GM21723 (cell line): ENCODE measurements at regions not wholly inside any gene's neighbourhood (a gene's known extent, or its start where the extent isn't known, plus 50 kb on each side); places are given as distances from the start of the nearest gene placed in this dataset.

Experiments
- ATAC-seq: cut with Tn5 transposase; IDR thresholded peaks from one replicate; pipeline ENCODE4 v1.9.1; 2021; ENCODE audit warnings: mild to moderate bottlenecking, moderate library complexity; ENCODE audit not compliant: unreplicated experiment

DNA sequence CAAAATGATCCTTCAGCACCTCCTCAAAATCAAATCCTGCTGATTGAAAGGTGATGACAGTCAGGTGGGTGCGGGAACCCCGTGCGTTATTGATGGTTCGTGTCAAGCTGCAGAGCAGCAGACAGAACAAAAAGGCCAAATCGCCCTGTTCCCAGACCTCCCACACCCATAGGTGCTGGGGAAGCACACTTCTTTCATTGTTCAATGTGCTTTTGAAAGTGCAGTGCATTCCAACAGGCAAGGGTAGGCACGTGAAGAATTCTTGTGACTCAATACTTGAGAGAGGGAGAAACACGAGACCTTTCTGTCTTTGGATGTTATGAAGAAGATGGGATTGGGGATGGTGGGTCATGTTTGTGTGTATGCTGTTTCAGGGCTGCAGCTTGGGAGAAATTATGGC, 514.0 kb downstream of the MCTP2 start:
- ATAC-seq = no peak

DNA sequence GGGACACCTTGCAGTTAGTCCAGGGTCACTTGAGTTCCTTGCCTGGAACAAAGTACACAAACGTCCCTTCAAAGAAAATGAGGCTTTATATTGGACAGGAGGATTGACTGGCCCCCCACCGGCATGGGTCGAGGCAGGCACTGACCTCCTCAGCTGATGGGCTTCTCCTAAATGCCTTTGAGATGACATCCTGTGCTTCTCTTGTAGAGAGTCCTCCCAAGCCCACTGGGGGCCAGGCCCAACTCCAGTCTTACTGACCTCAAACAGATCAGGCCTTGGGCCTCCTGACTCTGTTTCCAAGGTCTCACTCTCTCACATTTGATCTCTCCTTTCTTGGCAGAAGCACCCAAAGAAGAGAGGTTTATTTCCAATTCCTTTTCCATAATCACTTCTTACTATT, 516.1 kb downstream of the MCTP2 start:
- ATAC-seq = no peak

DNA sequence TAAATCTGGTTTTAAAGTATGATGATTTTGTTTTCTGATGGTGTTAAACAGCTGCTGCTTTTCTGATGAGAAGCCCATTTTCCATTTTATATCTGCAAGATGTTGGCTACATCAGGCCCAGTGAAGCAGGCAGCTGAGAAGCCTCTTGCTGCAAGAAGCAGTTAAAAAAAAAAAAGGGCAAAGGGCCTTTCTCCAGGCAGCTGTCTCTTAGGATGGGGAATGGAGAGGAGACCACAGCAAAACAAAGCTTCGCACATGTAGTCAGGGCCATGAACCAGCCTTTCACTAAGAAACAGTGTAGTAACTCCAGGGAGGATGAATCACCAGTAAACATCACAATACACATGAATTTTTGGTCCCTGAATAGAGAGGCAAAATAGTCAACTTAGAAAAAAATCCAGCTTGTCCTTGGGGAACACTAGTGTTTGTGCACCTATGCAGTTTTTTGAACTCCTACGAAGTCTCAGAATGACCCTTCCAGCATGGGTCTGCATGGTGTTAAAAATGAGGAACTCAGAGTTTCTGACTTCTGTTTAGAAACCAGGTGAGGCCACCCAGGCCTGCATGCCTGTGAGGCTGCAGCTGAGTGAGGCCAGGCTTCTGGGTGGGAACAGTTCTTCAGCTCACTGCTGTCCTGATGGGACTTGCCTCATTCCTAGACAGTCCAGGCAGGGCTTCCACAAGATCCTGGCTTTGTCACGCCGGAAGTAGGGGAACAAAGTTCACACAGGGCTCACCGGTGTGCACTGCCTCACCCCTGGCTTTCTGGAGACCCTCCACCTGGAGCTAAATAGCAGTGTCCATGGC, 518.7 kb downstream of the MCTP2 start:
- peak; percentile 84 for ATAC-seq

DNA sequence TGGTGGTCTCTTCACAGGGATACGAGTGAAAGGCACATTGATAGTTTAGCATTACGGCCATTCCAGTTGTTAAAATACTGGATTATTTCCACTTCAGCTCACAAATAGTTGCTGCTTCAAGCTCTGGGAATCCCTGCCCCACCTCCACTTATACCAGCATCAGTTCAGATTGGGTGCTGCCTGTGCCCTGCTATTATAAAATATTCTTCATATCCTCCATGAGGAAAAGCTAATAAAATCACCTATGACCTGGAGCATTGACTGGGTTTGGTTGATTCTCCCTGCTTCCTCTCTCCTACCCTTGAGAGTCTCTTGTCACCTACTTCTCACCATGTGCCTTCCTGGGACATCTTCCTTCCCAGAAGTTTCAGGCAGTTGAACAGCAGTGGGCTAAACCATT, 529.0 kb downstream of the MCTP2 start:
- no peak for ATAC-seq

DNA sequence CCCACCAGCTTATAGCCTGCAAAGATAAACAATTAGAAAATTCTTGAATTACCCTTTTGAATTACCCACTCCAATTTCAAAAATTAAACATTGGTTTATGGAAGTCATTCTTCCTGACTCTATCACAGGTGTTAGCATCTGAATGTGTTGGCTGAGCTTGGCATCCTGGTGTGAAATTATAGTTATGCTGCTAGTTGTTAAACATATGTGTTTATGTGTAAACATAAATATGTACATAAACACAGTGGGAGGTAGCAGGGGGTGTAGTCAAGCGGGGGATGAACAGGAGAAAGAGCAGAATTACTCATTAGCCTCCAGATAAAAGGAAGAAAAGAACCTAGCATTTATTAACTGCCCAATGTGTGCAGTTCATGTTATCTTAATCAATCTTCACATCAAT, 530.2 kb downstream of the MCTP2 start:
- ATAC-seq = no peak

DNA sequence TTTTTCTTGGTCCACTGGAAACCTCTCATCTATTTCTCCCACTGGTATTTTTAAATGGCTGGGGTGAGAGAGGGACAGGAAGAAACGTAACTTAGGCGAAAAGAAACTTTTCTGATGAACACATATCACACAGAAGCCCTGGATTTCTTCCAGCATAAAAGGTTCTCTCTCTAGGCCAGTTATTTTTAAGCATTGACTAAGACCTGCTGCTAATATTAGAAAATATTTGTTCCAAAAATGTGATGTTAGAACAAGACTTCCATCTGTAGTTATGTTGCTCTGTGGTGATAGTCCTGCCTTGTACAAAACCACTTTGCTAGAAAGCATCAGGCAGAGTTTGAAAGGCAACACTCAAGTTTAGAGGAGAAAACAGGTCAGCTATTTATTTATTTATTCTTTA, 537.7 kb downstream of the MCTP2 start:
- no peak for ATAC-seq

DNA sequence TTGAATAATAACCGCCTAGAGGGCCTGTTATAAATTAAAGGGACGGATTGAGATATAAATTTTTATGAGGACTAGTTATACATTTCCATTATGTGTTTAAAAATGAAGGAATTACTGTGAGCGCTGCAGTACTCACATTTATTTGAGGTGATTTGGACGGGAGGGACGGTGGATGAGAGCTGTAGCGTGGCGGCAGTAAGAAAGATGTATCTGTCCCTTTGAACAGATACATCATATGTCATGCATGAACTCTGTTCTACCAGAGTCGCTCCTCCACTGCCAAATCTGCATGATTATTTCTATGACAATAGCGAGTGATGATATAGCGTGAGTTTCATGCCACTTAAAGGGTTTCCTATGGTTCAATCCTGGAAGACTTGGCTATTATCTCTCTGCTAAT, 538.8 kb downstream of the MCTP2 start:
- no peak for ATAC-seq

DNA sequence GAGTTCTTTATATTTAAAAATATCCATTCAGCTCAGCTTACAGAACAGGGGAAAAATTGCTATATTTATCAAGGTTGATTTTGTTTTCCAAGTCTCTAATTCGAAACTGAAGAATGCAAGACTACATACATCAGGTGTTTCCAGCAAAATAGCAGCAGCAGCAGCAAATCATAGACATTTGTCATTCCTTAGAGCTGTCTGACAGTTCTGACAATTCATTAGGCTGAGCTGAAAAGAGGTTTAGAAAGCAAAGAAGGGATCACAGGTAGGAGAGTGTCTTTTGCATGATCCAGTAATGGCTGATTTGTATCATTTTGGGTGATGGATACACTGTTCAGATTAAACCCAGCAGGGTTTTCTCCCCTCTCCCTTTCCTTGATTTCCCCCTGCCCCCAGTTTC, 545.7 kb downstream of the MCTP2 start:
- ATAC-seq = no peak

DNA sequence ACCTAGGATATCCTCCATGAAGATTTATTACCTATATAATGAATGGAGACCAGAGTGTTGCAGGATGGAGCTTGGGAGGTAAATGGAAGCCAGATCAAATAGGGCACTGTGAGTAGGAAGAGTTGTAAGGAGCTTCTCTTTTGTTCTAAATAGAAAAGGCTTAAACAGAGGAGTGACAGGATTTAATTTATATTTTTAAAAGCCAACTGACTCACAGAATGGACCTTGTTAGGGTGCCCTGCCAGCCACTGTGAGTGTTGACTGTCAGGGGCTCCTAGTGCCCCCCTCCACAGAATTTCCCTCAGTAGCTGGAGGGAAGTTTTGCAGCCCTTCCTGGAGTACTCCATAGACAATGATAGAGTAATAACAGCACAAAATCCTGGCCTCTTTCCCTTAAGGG, 547.5 kb downstream of the MCTP2 start:
- no peak for ATAC-seq

DNA sequence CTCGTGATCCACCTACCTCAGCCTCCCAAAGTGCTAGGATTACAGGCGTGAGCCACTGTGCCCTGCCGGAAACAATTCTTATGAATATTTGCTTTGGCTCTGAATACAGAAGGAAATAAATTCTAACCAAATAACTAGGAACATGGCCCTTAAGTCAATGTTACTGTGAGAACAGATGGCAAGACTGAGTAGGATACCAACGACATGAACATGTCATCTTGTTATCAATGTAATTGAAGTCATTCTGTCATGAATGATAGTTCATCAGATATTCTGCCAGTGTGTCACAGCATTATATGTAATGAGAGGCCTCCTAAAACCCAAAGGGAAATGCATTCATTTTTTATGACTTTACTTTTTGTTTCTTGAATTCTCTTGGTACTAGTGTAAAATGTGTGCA, 548.8 kb downstream of the MCTP2 start:
- ATAC-seq = no peak

DNA sequence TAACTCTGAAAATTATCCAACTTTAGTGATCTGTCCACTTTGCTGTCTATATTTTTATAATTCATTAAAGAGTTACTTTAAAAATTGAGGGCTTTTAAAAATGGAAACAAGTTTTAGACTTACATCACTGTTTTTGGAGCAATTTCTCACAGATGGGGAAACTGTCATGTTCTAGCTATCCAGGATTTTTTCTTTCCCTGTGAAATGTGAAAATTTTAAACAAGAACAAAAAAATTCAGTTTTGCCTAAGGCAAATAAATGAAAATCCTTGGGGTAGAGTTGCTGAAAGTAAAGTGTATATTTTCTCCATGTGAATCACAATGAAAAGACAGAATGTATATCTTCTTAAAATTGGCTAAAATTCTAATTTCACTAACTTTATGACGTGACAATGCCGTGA, 553.7 kb downstream of the MCTP2 start:
- no peak for ATAC-seq

DNA sequence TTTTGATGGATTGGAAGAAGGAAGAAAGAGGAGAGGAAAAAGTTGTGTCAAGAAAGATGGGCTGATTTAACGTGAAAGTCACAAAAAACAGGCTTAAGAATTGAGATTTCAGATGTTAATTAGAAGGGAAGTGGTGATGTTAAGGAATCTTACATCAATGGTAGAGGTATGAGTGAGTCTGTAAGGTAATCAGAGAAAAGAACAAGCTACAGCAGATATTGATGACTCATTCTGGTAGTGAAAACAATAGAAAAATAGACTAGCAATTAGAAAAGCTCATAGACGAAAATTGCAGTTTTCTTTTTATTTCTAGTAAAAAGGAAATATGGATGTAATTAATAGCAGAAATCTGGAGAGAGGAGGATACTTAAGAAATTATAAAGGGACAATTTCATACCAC, 559.6 kb downstream of the MCTP2 start:
- ATAC-seq = no peak

DNA sequence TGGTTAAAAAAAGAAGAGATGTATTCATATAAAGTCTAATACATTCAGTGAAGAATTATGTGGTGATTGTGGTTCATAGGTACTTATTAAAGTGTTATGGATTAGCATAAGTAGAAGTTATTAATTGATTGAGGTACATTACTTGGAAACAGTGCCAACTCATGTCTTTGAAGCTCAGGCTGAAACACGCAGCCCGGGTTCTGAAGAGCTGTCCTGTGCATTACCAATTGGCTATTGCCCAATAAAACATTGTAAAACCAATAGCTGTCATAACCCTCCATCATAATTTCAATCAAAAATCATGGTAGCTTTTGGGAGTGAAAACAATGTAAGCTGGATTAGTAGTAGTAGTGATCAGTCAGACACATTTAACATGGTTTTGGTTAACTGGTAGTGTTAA, 560.1 kb downstream of the MCTP2 start:
- ATAC-seq = no peak

DNA sequence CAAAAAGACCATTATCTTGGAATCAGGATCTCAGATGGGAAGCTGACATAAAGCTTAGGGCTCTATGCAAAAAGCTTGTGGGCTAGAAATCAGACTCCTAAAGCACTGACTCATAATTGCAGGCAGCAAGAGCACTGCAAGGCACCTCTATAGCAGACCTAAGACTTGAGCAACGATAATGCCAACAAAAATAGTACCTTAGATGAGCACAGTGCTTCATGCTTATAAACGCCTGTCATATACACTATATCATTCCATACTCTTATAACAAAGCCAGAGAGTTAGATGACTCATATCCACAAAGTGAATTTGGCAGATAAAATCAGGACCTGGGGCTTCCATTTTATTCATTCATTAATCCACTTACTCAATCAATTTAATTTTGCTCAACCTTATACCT, 560.8 kb downstream of the MCTP2 start:
- ATAC-seq = no peak

DNA sequence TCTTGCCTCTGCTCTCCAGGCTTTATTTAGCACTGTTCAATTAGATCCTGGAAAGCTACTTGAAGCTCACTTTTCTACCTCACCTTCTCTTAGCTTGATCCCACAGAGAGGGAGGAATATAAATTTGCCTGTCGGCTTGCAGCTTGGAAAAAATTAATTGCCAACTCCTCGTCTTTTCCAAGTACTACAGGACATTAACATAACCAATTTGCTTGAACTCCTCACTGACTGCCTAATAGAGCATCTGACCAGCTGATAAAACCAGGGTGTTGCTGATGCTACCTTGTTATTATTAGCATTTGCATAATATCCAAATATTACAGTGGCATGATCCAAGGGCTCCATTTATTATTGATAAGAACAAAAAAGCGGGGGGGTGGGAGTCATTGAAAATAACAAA, 561.8 kb downstream of the MCTP2 start:
- no peak for ATAC-seq

DNA sequence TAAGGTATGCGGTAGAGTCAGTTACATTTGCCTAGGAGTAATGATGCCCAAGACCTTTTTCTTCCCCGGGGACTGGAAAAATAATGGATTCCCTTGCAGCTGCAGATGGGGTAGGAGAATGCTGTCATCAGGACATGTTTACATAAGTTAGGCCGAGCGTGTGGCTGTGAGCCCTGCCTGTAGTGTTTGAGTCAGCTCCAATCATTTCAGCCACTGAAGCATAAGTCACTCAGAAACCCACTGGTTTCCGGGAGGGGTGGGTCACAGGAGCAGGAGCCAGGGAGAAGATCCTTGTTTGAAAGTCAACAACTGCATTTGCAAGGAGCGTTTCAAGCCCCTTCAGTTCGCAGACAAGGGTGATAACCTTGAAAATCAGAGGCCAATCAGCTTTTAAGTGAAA, 562.3 kb downstream of the MCTP2 start:
- no peak for ATAC-seq

DNA sequence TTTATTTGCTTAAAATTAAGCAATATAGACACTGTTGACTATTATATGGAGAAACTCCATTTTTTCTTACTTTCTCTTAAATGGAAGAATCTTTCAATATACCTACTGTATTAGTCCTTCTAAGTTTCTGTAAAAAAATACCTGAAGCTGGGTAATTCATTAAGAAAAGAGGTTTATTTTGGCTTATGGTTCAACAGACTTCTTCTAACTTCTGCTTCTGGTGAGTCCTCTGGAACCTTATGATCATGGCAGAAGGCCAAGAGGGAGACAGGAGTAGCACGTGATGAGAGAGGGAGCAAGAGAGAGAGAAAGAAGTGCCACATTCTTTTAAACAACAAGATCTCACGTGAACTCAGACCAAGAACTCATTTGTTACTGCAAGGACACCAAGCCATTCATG, 573.3 kb downstream of the MCTP2 start:
- ATAC-seq = no peak

DNA sequence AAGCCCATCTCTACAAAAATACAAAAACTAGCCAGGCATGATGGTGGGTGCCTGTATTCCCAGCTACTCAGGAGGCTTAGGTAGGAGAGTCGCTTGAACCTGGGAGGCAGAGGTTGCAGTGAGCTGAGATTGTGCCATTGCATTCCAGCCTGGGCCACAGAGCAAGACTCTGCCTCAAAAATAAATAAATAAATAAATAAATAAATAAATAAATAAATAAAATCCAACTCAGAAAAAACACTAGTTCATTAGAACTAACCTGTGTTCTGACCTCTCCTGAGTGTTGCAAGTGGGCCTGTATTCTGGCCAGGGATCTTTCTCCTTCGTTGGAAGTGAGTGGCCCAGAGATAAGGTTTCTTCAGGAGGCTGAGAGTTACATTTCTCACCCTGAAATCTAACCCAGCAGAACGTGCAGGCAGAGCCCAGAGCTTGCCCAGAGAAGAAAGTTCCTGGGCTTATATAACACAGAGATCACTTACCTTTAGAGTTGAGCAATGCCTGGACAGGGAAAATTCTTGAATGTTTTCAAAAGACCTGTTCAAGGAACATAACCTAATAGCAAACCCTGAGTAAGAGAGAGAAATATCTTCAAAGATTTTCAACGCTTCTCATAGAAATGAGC, 583.9 kb downstream of the MCTP2 start:
- ATAC-seq = no peak

DNA sequence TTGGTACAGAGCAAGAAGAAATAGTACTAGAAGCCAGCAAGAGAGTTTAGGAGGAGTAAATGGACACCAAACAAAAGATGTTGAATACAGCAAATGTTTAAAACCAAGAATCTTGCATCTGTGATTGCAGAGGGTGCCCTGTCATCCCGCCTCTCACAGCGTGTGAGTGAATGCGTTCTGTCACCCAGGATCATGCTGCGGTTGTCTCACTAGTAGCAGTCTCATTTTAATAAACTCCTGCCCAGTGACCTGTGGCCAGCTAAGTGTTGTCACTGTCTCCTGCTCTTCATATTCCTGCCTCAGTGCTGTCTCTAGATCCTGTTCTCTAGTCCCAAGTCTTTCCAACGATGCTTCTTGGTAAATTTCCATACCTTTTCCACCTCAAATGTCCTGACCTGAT, 584.6 kb downstream of the MCTP2 start:
- no peak for ATAC-seq

DNA sequence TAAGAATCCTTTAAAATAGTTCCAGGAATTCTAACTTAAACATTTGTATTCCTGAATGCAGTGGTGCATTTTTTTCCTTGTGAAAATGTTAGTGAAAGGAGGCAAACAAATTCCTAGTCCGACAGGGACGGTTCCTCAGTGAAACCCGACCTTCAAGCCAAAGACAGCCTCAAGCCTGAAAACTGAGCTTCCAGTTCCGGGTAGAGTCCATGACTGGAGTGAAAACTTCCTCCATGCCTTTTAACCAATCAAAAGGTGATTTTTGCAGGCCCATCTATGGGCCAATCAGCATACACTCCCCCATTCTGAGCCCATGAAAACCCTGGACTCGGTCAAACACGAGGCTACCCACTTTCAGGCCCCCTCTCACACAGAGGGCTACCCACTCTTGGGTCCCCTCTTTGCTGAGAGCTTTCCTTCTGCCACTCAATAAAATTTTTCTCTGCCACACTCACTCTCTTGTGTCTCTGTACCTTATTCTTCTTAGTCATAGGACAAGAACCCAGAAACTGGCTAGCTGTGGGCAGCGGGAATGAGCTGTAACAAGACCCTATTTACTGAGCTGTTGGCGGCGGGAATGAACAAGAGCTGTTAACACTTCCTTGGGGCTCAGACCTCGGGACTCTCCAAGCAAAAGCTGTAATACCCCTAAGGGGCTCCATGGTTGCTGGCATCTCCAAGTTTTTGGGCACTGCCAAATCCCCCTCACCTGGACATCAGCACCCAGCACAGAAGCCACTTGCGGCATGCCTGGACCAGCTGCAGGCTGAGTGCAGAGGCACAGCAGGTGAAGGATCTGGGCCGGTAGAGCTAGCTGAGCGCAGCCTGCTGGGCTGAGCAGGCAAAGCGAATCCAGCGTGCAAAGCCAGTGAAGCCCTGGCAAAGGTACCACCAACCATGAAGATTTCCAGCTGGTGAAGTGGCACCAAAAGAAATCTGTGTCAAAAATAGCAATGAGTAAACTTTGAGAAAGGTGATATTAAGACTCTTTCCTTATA, 598.8 kb downstream of the MCTP2 start:
- no peak for ATAC-seq

DNA sequence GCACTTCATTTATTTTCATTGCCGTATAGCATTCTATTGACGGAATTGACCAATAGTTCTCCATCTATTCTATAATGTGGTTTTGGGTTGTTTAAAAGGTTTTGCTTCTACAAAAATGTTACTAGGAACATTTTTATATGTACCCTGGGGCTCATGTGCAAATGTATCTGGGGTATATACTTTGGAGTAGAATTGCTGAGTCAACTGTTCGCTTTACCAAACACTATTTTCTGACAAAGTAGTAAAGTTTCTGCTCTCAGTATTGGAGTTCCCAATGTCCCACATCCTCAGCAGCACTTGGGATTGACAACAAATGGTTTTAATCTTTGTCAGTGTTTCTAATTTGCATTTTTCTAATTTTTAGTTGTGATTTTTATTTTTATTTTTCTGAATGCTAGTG, 602.6 kb downstream of the MCTP2 start:
- no peak for ATAC-seq

DNA sequence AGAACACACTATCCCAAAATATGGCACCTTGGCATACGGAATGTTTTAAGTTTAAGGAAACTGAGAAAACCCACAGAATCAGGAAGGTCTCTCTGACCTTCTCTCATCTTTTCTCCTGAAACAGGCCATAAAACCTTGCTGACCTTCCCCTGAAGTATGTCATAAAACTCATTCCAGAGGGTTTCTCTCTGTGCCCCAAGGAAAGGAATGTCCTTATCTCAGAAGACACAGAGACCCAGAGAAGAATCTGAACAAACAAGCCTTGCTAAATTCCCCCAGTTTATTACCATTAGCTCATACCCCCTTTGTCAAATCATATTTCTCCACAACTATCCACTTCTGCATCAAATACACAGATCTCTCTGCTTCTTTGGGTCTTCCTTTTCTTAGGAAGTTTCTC, 603.1 kb downstream of the MCTP2 start:
- no peak for ATAC-seq
